Spinal cord (tissue), 9 donors: ENCODE measurements at regions not wholly inside any gene's neighbourhood (a gene's known extent, or its start where the extent isn't known, plus 50 kb on each side); places are given as distances from the start of the nearest gene placed in this dataset.
"Not testable (repeated sequence)": the region's sequence is repeated elsewhere in the genome, so short reads cannot be mapped to it uniquely, and the experiment has no call there.

Experiments
- DNase-seq, 6 donors: peaks; one replicate each; pipeline versions ENCODE4 v3.0.0 to v3.0.0-alpha.2; 2013 to 2015; ENCODE audit warnings: low spot score in 6 of 6, low read depth in 4 of 6
- H3K27ac ChIP-seq: one replicate; pipeline ENCODE4 v1.5.1; 2013; ENCODE audit warnings: low read depth, low read length, control low read depth
- H3K27me3 ChIP-seq: one replicate; pipeline ENCODE4 v1.6.1; 2013; ENCODE audit warnings: low read length; ENCODE audit not compliant: control insufficient read depth, insufficient read depth
- H3K36me3 ChIP-seq: one replicate; pipeline ENCODE4 v1.6.1; 2013; ENCODE audit warnings: low read length; ENCODE audit not compliant: control insufficient read depth, insufficient read depth
- H3K4me1 ChIP-seq: one replicate; pipeline ENCODE4 v1.6.1; 2013; ENCODE audit warnings: low read length; ENCODE audit not compliant: control insufficient read depth, insufficient read depth
- H3K4me3 ChIP-seq: one replicate; pipeline ENCODE4 v1.5.1; 2013; ENCODE audit warnings: low read depth, low read length, control low read depth
- H3K9me3 ChIP-seq: one replicate; pipeline ENCODE4 v1.6.1; 2013; ENCODE audit warnings: low read length; ENCODE audit not compliant: control insufficient read depth, insufficient read depth
- WGBS: methylation state at CpG from one replicate; pipeline ENCODE4 v1.1.5; 2013; ENCODE audit warnings: missing lambda C conversion rate; ENCODE audit not compliant: insufficient coverage; 5-methylcytosine and 5-hydroxymethylcytosine counted together
- donor health status: healthy.

GRCh38 chr4:45207241-45207863, 481.0 kb upstream of the GNPDA2 start:
- not testable (repeated sequence) for H3K9me3 ChIP-seq, H3K4me1 ChIP-seq, H3K27ac ChIP-seq, H3K4me3 ChIP-seq, H3K27me3 ChIP-seq, H3K36me3 ChIP-seq, DNase-seq
- WGBS, result 95% methylated on average over 29 of the region's 30 CpGs

GRCh38 chr4:45199736-45200135, 473.4 kb upstream of the GNPDA2 start:
- Histone ChIP-seq H3K4me1 (no peaks in the 10 kb centered on the region), H3K9me3 (no peaks in the 10 kb centered on the region), H3K4me3 (no peak overlapping the region), H3K36me3 (no peaks in the 10 kb centered on the region), H3K27ac (no peak overlapping the region), H3K27me3 (no peaks in the 10 kb centered on the region)
- 91% methylated on average over 1 of the region's 1 CpG for WGBS
- DNase-seq, result no peak

- WGBS, result no CpG with 5 or more reads among the region's 2 CpGs
- Histone ChIP-seq H3K9me3 (no peaks in the 10 kb centered on the region), H3K4me3 (no peak overlapping the region), H3K4me1 (no peaks in the 10 kb centered on the region), H3K27ac (no peak overlapping the region), H3K36me3 (no peaks in the 10 kb centered on the region), H3K27me3 (no peaks in the 10 kb centered on the region)
- DNase-seq, result no peak
Measured at GRCh38 chr4:45188501-45188900, 462.1 kb upstream of the GNPDA2 start.

- DNase-seq, result no peak
- no peaks in the 10 kb centered on the region for H3K4me1 ChIP-seq
- H3K9me3 ChIP-seq, result no peaks in the 10 kb centered on the region
- 100% methylated on average over 1 of the region's 4 CpGs for WGBS
- no peak overlapping the region for H3K4me3 ChIP-seq
- H3K27me3 ChIP-seq, result no peaks in the 10 kb centered on the region
- H3K36me3 ChIP-seq, result no peaks in the 10 kb centered on the region
- H3K27ac ChIP-seq, result no peak overlapping the region
Measured at GRCh38 chr4:45186249-45186648, 459.9 kb upstream of the GNPDA2 start.

GRCh38 chr4:45183905-45184304, 457.5 kb upstream of the GNPDA2 start:
- DNase-seq, result peak in 1 of 6 donors; percentile 25
- Histone ChIP-seq H3K36me3 (no peaks in the 10 kb centered on the region), H3K27ac (no peak overlapping the region), H3K27me3 (no peaks in the 10 kb centered on the region), H3K4me3 (no peak overlapping the region), H3K4me1 (no peaks in the 10 kb centered on the region), H3K9me3 (no peaks in the 10 kb centered on the region)
- no CpG with 5 or more reads among the region's 2 CpGs for WGBS

- no peaks in the 10 kb centered on the region for H3K4me1 ChIP-seq
- H3K27ac ChIP-seq, result no peak overlapping the region
Measured at GRCh38 chr4:45172636-45173035, 446.3 kb upstream of the GNPDA2 start.

GRCh38 chr4:45160951-45161350, 434.6 kb upstream of the GNPDA2 start:
- Histone ChIP-seq H3K9me3 (no peaks in the 10 kb centered on the region), H3K27me3 (no peaks in the 10 kb centered on the region), H3K27ac (no peak overlapping the region), H3K4me3 (no peak overlapping the region), H3K4me1 (no peaks in the 10 kb centered on the region), H3K36me3 (no peaks in the 10 kb centered on the region)
- no peak for DNase-seq
- 100% methylated on average over 1 of the region's 3 CpGs for WGBS

More at GRCh38 chr4:45172636-45173035, 446.3 kb upstream of the GNPDA2 start:
- H3K36me3 ChIP-seq, result no peaks in the 10 kb centered on the region
- WGBS, result 92% methylated on average over 6 of the region's 6 CpGs
- no peaks in the 10 kb centered on the region for H3K27me3 ChIP-seq
- no peak overlapping the region for H3K4me3 ChIP-seq
- no peaks in the 10 kb centered on the region for H3K9me3 ChIP-seq
- no peak for DNase-seq

GRCh38 chr4:45155081-45155777, 428.9 kb upstream of the GNPDA2 start:
- DNase-seq, result peak in 1 of 6 donors; percentile 18
- H3K36me3 ChIP-seq, result no peaks in the 10 kb centered on the region
- WGBS, result no CpG with 5 or more reads among the region's 6 CpGs
- H3K4me1 ChIP-seq, result no peaks in the 10 kb centered on the region
- H3K9me3 ChIP-seq, result no peaks in the 10 kb centered on the region
- no peak overlapping the region for H3K27ac ChIP-seq
- no peak overlapping the region for H3K4me3 ChIP-seq
- H3K27me3 ChIP-seq, result no peaks in the 10 kb centered on the region

GRCh38 chr4:45147866-45148265, 421.5 kb upstream of the GNPDA2 start:
- H3K9me3 ChIP-seq, result no peaks in the 10 kb centered on the region
- H3K4me3 ChIP-seq, result no peak overlapping the region
- no peaks in the 10 kb centered on the region for H3K27me3 ChIP-seq
- H3K4me1 ChIP-seq, result no peaks in the 10 kb centered on the region
- WGBS, result no CpG with 5 or more reads among the region's 1 CpG
- H3K36me3 ChIP-seq, result no peaks in the 10 kb centered on the region
- H3K27ac ChIP-seq, result no peak overlapping the region
- no peak for DNase-seq

GRCh38 chr4:45131020-45131419, 404.7 kb upstream of the GNPDA2 start:
- H3K36me3 ChIP-seq, result no peaks in the 10 kb centered on the region
- no peaks in the 10 kb centered on the region for H3K4me1 ChIP-seq
- no peaks in the 10 kb centered on the region for H3K9me3 ChIP-seq
- DNase-seq, result no peak
- H3K27me3 ChIP-seq, result no peaks in the 10 kb centered on the region
- no peak overlapping the region for H3K4me3 ChIP-seq
- no peak overlapping the region for H3K27ac ChIP-seq
- no CpG with 5 or more reads among the region's 3 CpGs for WGBS
